Loucy (cell line): ENCODE measurements at regions not wholly inside any gene's neighbourhood (a gene's known extent, or its start where the extent isn't known, plus 50 kb on each side); places are given as distances from the start of the nearest gene placed in this dataset.

Experiments used
- CTCF ChIP-seq: fragments of 200-600 bp; sonication (generic); conservative IDR thresholded peaks from 2 replicates; pipeline ENCODE4 v1.5.1; 2014; ENCODE audit warnings: mild to moderate bottlenecking, antibody characterized with exemption, low read length
- EZH2phosphoT487 ChIP-seq: fragments of 200-600 bp; IDR thresholded peaks from 2 replicates; pipeline ENCODE4 v1.6.1; 2018; ENCODE audit warnings: antibody characterized with exemption, mild to moderate bottlenecking, moderate library complexity, borderline replicate concordance

- TF ChIP-seq CTCF = no peak
- TF ChIP-seq EZH2phosphoT487 = no peak
Observed at GRCh38 chr4:160143574-160143973, 1040.7 kb downstream of the RAPGEF2 start.
